ENCODE measurements at regions not wholly inside any gene's neighbourhood (a gene's known extent, or its start where the extent isn't known, plus 50 kb on each side); places are given as distances from the start of the nearest gene placed in this dataset.

DNA sequence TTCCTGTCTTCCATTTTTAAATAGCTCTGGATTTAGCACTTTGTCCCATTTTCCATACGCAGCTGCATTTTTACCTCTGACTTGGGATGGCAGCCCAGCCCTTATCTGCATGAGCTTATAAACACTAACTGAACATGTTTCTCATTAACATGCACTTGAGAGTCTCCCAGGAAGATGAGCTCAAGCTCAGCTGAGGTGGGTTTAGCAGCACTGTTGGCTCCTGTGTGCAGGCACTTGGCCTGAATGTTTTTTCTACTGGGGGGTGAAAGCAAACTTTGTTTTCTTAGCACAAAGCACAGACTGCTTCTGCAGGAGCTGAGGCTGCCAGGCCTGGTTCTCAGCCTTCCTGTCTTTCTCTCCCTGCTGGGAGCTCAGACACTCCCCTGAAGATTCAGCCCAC, 1093.6 kb upstream of the AUTS2 start:
- no peak for TF ChIP-seq TAF1 (IDR thresholded peaks at IDR 0.05; ENCODE audit: borderline replicate concordance, insufficient read depth, low read length)
- TF ChIP-seq POLR2AphosphoS5 (IDR thresholded peaks at IDR 0.05; ENCODE audit: low read depth, low read length): no peak
- TF ChIP-seq FOXP2 (optimal IDR thresholded peaks at IDR 0.05; ENCODE audit: borderline replicate concordance, extremely low read depth, extremely low read length, insufficient read depth): no peak
- no peak for TF ChIP-seq SIN3A (IDR thresholded peaks at IDR 0.05; ENCODE audit: borderline replicate concordance, insufficient read depth, low read length)
- TF ChIP-seq, protein P1, sequence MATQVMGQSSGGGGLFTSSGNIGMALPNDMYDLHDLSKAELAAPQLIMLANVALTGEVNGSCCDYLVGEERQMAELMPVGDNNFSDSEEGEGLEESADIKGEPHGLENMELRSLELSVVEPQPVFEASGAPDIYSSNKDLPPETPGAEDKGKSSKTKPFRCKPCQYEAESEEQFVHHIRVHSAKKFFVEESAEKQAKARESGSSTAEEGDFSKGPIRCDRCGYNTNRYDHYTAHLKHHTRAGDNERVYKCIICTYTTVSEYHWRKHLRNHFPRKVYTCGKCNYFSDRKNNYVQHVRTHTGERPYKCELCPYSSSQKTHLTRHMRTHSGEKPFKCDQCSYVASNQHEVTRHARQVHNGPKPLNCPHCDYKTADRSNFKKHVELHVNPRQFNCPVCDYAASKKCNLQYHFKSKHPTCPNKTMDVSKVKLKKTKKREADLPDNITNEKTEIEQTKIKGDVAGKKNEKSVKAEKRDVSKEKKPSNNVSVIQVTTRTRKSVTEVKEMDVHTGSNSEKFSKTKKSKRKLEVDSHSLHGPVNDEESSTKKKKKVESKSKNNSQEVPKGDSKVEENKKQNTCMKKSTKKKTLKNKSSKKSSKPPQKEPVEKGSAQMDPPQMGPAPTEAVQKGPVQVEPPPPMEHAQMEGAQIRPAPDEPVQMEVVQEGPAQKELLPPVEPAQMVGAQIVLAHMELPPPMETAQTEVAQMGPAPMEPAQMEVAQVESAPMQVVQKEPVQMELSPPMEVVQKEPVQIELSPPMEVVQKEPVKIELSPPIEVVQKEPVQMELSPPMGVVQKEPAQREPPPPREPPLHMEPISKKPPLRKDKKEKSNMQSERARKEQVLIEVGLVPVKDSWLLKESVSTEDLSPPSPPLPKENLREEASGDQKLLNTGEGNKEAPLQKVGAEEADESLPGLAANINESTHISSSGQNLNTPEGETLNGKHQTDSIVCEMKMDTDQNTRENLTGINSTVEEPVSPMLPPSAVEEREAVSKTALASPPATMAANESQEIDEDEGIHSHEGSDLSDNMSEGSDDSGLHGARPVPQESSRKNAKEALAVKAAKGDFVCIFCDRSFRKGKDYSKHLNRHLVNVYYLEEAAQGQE (IDR thresholded peaks at IDR 0.05; ENCODE audit: insufficient read depth in 1 of 2, low read depth in 2 of 2, low read length in 2 of 2): no peak

- TF ChIP-seq FOXP2 (optimal IDR thresholded peaks at IDR 0.05; ENCODE audit: borderline replicate concordance, extremely low read depth, extremely low read length, insufficient read depth): no peak
- TF ChIP-seq, protein P1 (IDR thresholded peaks at IDR 0.05; ENCODE audit: insufficient read depth in 1 of 2, low read depth in 2 of 2, low read length in 2 of 2): no peak
- TF ChIP-seq TAF1 (IDR thresholded peaks at IDR 0.05; ENCODE audit: borderline replicate concordance, insufficient read depth, low read length): no peak
- TF ChIP-seq SIN3A (IDR thresholded peaks at IDR 0.05; ENCODE audit: borderline replicate concordance, insufficient read depth, low read length): no peak
- no peak for TF ChIP-seq POLR2AphosphoS5 (IDR thresholded peaks at IDR 0.05; ENCODE audit: low read depth, low read length)
Observed at GRCh38 chr7:68505721-68506120, 1092.6 kb upstream of the AUTS2 start.

- TF ChIP-seq, protein P1 (IDR thresholded peaks at IDR 0.05; ENCODE audit: insufficient read depth in 1 of 2, low read depth in 2 of 2, low read length in 2 of 2): no peak
- TF ChIP-seq TAF1 (IDR thresholded peaks at IDR 0.05; ENCODE audit: borderline replicate concordance, insufficient read depth, low read length): no peak
- TF ChIP-seq SIN3A (IDR thresholded peaks at IDR 0.05; ENCODE audit: borderline replicate concordance, insufficient read depth, low read length): no peak
- no peak for TF ChIP-seq FOXP2 (optimal IDR thresholded peaks at IDR 0.05; ENCODE audit: borderline replicate concordance, extremely low read depth, extremely low read length, insufficient read depth)
- TF ChIP-seq POLR2AphosphoS5 (IDR thresholded peaks at IDR 0.05; ENCODE audit: low read depth, low read length): no peak
Observed at GRCh38 chr7:68507668-68508067, 1090.6 kb upstream of the AUTS2 start.

DNA sequence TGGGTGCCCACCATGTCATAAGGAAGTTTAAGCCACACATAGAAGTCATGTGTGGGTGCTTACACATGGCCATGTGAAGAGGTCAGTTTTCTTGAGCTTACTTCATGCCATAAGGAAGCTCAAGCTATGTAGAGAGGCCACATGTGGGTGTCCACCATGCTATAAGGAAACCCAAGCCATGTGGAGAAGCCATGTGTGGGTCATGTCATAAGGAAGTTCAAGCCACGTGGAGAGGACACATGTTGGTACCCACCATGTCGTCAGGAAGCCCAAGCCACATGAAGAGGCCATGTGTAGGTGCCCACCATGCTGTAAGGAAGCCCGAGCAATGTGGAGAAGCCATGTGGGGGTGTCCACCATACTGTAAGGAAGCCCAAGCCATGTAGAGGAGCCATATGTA, 1089.2 kb upstream of the AUTS2 start:
- TF ChIP-seq FOXP2 (optimal IDR thresholded peaks at IDR 0.05; ENCODE audit: borderline replicate concordance, extremely low read depth, extremely low read length, insufficient read depth) (no peak), SIN3A (IDR thresholded peaks at IDR 0.05; ENCODE audit: borderline replicate concordance, insufficient read depth, low read length) (no peak), POLR2AphosphoS5 (IDR thresholded peaks at IDR 0.05; ENCODE audit: low read depth, low read length) (no peak), TAF1 (IDR thresholded peaks at IDR 0.05; ENCODE audit: borderline replicate concordance, insufficient read depth, low read length) (no peak)
- TF ChIP-seq, protein P1 (IDR thresholded peaks at IDR 0.05; ENCODE audit: insufficient read depth in 1 of 2, low read depth in 2 of 2, low read length in 2 of 2): no peak

DNA sequence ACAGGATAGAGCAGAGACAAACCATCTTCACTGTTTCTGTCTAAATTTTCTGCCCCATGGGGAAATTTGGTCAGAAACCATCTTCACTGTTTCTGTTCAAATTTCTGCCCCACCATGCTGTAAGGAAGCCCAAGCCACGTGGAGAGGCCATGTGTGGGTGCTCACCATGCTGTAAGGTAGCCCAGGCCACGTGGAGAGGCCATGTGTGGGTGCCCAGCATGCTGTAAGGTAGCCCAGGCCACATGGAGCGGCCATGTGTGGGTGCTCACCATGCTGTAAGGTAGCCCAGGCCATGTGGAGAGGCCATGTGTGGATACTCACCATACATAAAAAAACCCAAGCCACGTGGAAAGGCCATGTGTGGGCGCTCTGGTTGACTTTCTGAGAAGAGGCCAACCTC, 1088.7 kb upstream of the AUTS2 start:
- TF ChIP-seq TAF1 (IDR thresholded peaks at IDR 0.05; ENCODE audit: borderline replicate concordance, insufficient read depth, low read length): no peak
- TF ChIP-seq FOXP2 (optimal IDR thresholded peaks at IDR 0.05; ENCODE audit: borderline replicate concordance, extremely low read depth, extremely low read length, insufficient read depth): no peak
- TF ChIP-seq POLR2AphosphoS5 (IDR thresholded peaks at IDR 0.05; ENCODE audit: low read depth, low read length): no peak
- TF ChIP-seq, protein P1 (IDR thresholded peaks at IDR 0.05; ENCODE audit: insufficient read depth in 1 of 2, low read depth in 2 of 2, low read length in 2 of 2): no peak
- TF ChIP-seq SIN3A (IDR thresholded peaks at IDR 0.05; ENCODE audit: borderline replicate concordance, insufficient read depth, low read length): no peak

Measured in PFSK-1 (cell line).